ENCODE measurements at regions not wholly inside any gene's neighbourhood (a gene's known extent, or its start where the extent isn't known, plus 50 kb on each side); places are given as distances from the start of the nearest gene placed in this dataset.

DNA sequence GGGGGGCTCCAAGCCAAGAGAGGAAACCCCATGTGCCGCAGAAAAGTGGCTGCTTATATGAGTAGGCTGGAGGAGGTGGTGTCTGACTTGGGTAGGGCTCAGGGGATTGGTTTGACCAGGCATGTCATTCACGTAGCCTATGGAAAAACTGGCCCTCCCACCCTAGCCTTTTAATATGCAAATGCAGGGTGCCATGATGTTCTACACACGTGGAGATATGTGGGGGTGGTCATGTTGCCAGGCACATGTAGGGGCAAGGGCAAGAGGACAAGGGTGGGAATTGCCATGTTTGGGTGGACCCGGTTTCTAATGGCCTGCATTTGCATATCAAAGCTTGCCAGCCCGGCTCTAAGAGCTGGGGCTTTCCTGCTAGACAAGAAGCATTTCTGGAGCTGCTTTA, 86.9 kb upstream of the SHISA3 start:
- TF ChIP-seq, protein P1, sequence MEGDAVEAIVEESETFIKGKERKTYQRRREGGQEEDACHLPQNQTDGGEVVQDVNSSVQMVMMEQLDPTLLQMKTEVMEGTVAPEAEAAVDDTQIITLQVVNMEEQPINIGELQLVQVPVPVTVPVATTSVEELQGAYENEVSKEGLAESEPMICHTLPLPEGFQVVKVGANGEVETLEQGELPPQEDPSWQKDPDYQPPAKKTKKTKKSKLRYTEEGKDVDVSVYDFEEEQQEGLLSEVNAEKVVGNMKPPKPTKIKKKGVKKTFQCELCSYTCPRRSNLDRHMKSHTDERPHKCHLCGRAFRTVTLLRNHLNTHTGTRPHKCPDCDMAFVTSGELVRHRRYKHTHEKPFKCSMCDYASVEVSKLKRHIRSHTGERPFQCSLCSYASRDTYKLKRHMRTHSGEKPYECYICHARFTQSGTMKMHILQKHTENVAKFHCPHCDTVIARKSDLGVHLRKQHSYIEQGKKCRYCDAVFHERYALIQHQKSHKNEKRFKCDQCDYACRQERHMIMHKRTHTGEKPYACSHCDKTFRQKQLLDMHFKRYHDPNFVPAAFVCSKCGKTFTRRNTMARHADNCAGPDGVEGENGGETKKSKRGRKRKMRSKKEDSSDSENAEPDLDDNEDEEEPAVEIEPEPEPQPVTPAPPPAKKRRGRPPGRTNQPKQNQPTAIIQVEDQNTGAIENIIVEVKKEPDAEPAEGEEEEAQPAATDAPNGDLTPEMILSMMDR (IDR thresholded peaks at IDR 0.05) = no peak
- TF ChIP-seq EZH2 (IDR thresholded peaks at IDR 0.05) = no peak

All from neural progenitor cell (in vitro differentiated cells).